Panc1 (cell line): ENCODE measurements at regions not wholly inside any gene's neighbourhood (a gene's known extent, or its start where the extent isn't known, plus 50 kb on each side); places are given as distances from the start of the nearest gene placed in this dataset.

ENCODE experiments used
- ATAC-seq: fragments of 200-7000 bp; cut with Tn5 transposase; 2 replicates; pipeline ENCODE4 v1.9.1; 2020; ENCODE audit warnings: mild to moderate bottlenecking, moderate library complexity
- BruUV-seq: library from RNA; stranded (reverse); fragments of 400-500 nt; replicated peaks from 2 replicates; lab custom pipeline; 2021; lab: Mats Ljungman, UMichigan
- CTCF ChIA-PET: fragments of 300-600 bp; sonication (Branson Sonifier 250); formaldehyde crosslinking; loops from one replicate; lab custom pipeline; 2022; ENCODE audit warnings: antibody characterized with exemption; lab: Charles Lee
- POLR2A ChIA-PET: fragments of 300-600 bp; sonication (Branson Sonifier 250); formaldehyde crosslinking; loops from one replicate; lab custom pipeline; 2022; ENCODE audit warnings: antibody characterized with exemption; lab: Charles Lee
- DNase-seq: peaks from one replicate; pipeline ENCODE4 v3.0.0-alpha.2; 2010; ENCODE audit warnings: low read depth, low spot score
- H3K27ac ChIP-seq: 2 replicates; pipeline ENCODE4 v1.5.1; 2011; ENCODE audit warnings: mild to moderate bottlenecking, low read length, inconsistent platforms
- H3K27me3 ChIP-seq: fragments of 200-500 bp; sonication (Bioruptor generic); 2 replicates; pipeline ENCODE4 v1.6.0; 2014; ENCODE audit warnings: low read length, inconsistent platforms; ENCODE audit not compliant: control insufficient read depth, insufficient read depth
- H3K36me3 ChIP-seq: fragments of 200-500 bp; sonication (Bioruptor generic); 2 replicates; pipeline ENCODE4 v1.5.1; 2014; ENCODE audit warnings: inconsistent platforms, mild to moderate bottlenecking, low read length, moderate library complexity; ENCODE audit not compliant: control insufficient read depth, insufficient read depth
- H3K4me1 ChIP-seq: 2 replicates; pipeline ENCODE4 v1.5.1; 2011; ENCODE audit warnings: inconsistent platforms, mild to moderate bottlenecking, low read length, moderate library complexity; ENCODE audit not compliant: control insufficient read depth, insufficient read depth
- H3K4me3 ChIP-seq, 2 experiments: 2 replicates each; pipeline ENCODE4 v1.5.1; 2011 to 2012; ENCODE audit warnings: low read depth in 2 of 2, low read length in 2 of 2, mild to moderate bottlenecking in 2 of 2, inconsistent platforms in 1 of 2, moderate library complexity in 1 of 2
- H3K9me3 ChIP-seq: fragments of 200-500 bp; sonication (Bioruptor generic); 2 replicates; pipeline ENCODE4 v1.5.1; 2014; ENCODE audit warnings: low read depth, mild to moderate bottlenecking, inconsistent platforms, low read length, moderate library complexity; ENCODE audit not compliant: control insufficient read depth, insufficient read depth
- POLR2AphosphoS5 ChIP-seq: IDR thresholded peaks from 2 replicates; pipeline ENCODE4 v1.6.1; 2012; ENCODE audit warnings: mild to moderate bottlenecking, low read depth, low read length, moderate library complexity
- SIN3A ChIP-seq: IDR thresholded peaks from 2 replicates; pipeline ENCODE4 v1.6.1; 2012; ENCODE audit warnings: low read depth, mild to moderate bottlenecking, low read length, moderate library complexity, borderline replicate concordance; ENCODE audit not compliant: insufficient read depth
- TCF7L2 ChIP-seq: IDR thresholded peaks from 2 replicates; pipeline ENCODE4 v1.6.1; 2011; ENCODE audit warnings: mild to moderate bottlenecking, low read depth, low read length, inconsistent platforms
- in situ Hi-C: cut with HindIII; loops from 2 replicates; pipeline ENCODE4 v1.10.0; 2016; ENCODE audit warnings: low sequenced_read_pairs, low pct_unique_long_range_greater_than_20kb
- intact Hi-C: fragments of 100-400 bp; cut with micrococcal nuclease; formaldehyde crosslinking; loops from one replicate; pipeline ENCODE4 v1.10.0; 2022; ENCODE audit not compliant: unreplicated experiment
- TF ChIP-seq, protein P1 (sequence below), 2 experiments: IDR thresholded peaks; 2 replicates each; pipeline ENCODE4 v1.6.1; 2011 to 2012; ENCODE audit warnings: low read depth in 2 of 2, control low read depth in 1 of 2, low read length in 1 of 2, mild to moderate bottlenecking in 1 of 2, moderate library complexity in 1 of 2; ENCODE audit not compliant: insufficient read depth in 1 of 2
- TF ChIP-seq, protein P2 (sequence below): fragments of 450-650 bp; IDR thresholded peaks from 2 replicates; pipeline ENCODE4 v1.5.1; 2017; ENCODE audit warnings: mild to moderate bottlenecking

DNA sequence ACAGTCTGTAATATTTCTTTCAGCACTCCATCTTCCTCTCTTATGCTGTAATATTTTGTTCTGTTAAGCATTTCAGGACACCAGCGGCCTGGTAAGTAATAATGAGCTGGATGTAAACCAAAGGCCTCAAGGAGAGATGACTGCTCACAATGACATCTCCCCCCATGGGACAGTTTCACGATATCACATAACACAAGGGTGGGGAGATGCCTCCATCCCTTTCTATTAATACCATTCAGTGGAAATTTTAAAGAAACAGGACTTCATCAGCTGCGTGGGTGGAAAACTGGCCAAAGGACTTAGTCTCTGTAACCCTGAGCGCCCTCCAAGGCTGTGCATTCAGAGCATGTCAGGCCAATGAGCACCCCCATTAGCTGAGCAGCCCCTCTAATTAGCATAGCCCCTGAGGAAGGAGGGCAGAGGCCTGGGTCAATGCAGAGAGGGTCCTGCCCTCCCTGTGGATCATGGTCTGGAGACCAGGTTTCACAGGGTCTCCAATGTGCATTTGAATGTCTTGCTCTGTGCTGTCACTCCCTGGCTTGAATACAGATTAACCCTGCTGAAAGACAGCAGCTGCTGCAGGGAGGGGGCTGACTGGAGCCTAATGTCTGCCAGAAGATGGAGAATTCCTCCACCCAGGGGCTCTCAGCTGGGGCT lies 156.4 kb downstream of the HS3ST2 start:
- CTCF ChIA-PET: no interaction called here
- no peaks in the 10 kb centered on the region for H3K36me3 ChIP-seq
- H3K4me1 ChIP-seq: no peaks in the 10 kb centered on the region
- ATAC-seq: no peak
- H3K9me3 ChIP-seq: no peaks in the 10 kb centered on the region
- no peak overlapping the region for H3K27ac ChIP-seq
- no peak overlapping the region for H3K4me3 ChIP-seq
- in situ Hi-C loops (no loop called here), intact Hi-C loops (no loop called here)
- POLR2A ChIA-PET: no interaction called here
- TF ChIP-seq TCF7L2 (no peak), POLR2AphosphoS5 (no peak), SIN3A (no peak)
- TF ChIP-seq, protein P1, sequence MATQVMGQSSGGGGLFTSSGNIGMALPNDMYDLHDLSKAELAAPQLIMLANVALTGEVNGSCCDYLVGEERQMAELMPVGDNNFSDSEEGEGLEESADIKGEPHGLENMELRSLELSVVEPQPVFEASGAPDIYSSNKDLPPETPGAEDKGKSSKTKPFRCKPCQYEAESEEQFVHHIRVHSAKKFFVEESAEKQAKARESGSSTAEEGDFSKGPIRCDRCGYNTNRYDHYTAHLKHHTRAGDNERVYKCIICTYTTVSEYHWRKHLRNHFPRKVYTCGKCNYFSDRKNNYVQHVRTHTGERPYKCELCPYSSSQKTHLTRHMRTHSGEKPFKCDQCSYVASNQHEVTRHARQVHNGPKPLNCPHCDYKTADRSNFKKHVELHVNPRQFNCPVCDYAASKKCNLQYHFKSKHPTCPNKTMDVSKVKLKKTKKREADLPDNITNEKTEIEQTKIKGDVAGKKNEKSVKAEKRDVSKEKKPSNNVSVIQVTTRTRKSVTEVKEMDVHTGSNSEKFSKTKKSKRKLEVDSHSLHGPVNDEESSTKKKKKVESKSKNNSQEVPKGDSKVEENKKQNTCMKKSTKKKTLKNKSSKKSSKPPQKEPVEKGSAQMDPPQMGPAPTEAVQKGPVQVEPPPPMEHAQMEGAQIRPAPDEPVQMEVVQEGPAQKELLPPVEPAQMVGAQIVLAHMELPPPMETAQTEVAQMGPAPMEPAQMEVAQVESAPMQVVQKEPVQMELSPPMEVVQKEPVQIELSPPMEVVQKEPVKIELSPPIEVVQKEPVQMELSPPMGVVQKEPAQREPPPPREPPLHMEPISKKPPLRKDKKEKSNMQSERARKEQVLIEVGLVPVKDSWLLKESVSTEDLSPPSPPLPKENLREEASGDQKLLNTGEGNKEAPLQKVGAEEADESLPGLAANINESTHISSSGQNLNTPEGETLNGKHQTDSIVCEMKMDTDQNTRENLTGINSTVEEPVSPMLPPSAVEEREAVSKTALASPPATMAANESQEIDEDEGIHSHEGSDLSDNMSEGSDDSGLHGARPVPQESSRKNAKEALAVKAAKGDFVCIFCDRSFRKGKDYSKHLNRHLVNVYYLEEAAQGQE (IDR thresholded peaks at IDR 0.05; ENCODE audit: insufficient read depth in 1 of 2, low read depth in 2 of 2, low read length in 1 of 2): no peak
- TF ChIP-seq, protein P2, sequence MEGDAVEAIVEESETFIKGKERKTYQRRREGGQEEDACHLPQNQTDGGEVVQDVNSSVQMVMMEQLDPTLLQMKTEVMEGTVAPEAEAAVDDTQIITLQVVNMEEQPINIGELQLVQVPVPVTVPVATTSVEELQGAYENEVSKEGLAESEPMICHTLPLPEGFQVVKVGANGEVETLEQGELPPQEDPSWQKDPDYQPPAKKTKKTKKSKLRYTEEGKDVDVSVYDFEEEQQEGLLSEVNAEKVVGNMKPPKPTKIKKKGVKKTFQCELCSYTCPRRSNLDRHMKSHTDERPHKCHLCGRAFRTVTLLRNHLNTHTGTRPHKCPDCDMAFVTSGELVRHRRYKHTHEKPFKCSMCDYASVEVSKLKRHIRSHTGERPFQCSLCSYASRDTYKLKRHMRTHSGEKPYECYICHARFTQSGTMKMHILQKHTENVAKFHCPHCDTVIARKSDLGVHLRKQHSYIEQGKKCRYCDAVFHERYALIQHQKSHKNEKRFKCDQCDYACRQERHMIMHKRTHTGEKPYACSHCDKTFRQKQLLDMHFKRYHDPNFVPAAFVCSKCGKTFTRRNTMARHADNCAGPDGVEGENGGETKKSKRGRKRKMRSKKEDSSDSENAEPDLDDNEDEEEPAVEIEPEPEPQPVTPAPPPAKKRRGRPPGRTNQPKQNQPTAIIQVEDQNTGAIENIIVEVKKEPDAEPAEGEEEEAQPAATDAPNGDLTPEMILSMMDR: no peak
- no peak for DNase-seq
- BruUV-seq: no TSS peak
- H3K27me3 ChIP-seq: peaks cover 2% of the 10 kb centered on the region; the same call in 1 of the 2 replicates

DNA sequence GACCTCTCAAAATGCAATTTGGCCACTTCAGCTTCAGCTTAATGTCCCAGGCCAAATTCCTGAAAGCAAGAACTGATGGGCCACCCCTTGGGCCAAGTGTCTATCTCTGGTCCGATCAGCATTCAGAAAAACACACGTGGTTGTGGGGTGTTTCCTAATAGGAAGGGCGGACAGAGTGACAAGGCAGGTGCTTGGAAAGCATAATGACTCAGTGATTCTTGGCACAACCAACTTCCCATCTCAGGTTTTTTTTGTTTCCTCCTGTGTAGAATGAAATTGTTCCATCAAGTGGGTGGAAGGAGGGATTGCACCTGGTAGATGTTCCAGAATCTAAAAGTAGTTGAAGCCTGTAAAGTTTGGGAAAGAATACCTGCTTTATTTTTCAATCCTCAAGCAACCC lies 155.6 kb downstream of the HS3ST2 start:
- Histone ChIP-seq H3K4me1 (no peaks in the 10 kb centered on the region), H3K4me3 (no peak overlapping the region), H3K27me3 (peaks cover 5% of the 10 kb centered on the region), H3K9me3 (no peaks in the 10 kb centered on the region), H3K36me3 (no peaks in the 10 kb centered on the region), H3K27ac (no peak overlapping the region)
- in situ Hi-C loops: no loop called here
- DNase-seq: no peak
- CTCF ChIA-PET: no interaction called here
- ATAC-seq: no peak
- no TSS peak for BruUV-seq
- TF ChIP-seq TCF7L2 (no peak), SIN3A (no peak), POLR2AphosphoS5 (no peak)
- TF ChIP-seq, protein P1 (IDR thresholded peaks at IDR 0.05; ENCODE audit: insufficient read depth in 1 of 2, low read depth in 2 of 2, low read length in 1 of 2): no peak
- TF ChIP-seq, protein P2: no peak
- intact Hi-C loops: no loop called here
- POLR2A ChIA-PET: no interaction called here
